ENCODE measurements at regions not wholly inside any gene's neighbourhood (a gene's known extent, or its start where the extent isn't known, plus 50 kb on each side); places are given as distances from the start of the nearest gene placed in this dataset.

- no peak for TF ChIP-seq CTCF (IDR thresholded peaks at IDR 0.05; ENCODE audit: low read depth, low read length)
- TF ChIP-seq EZH2phosphoT487 (IDR thresholded peaks at IDR 0.05; ENCODE audit: low read depth), result no peak
Measured at GRCh38 chr16:52301026-52301425, 245.9 kb downstream of the TOX3 start.
